Activated T-helper 2 cell treated with anti-CD3 and anti-CD28 coated beads, Interferon-gamma antibody, Interleukin-2, Interleukin-4, amounts not matched to agents 10 μg/mL and 5 μg/mL and 100 μg/mL, durations not matched to agents 14 hours and 24 hours and 36 hours (primary cell): ENCODE measurements at regions not wholly inside any gene's neighbourhood (a gene's known extent, or its start where the extent isn't known, plus 50 kb on each side); places are given as distances from the start of the nearest gene placed in this dataset.

ENCODE experiments used
- DNase-seq: peaks from one replicate; pipeline ENCODE4 v3.0.0; 2021; ENCODE audit warnings: low spot score
- H3K27ac Mint-ChIP-seq: one replicate; pipeline ENCODE4 v1.8.0; 2021; ENCODE audit warnings: mixed read lengths
- H3K27me3 Mint-ChIP-seq: one replicate; pipeline ENCODE4 v1.8.0; 2021; ENCODE audit warnings: low read depth, mixed read lengths
- H3K36me3 Mint-ChIP-seq: one replicate; pipeline ENCODE4 v1.8.0; 2021; ENCODE audit warnings: low read depth, mixed read lengths
- H3K4me1 Mint-ChIP-seq: one replicate; pipeline ENCODE4 v1.8.0; 2021; ENCODE audit warnings: low read depth, mixed read lengths
- H3K4me3 Mint-ChIP-seq: one replicate; pipeline ENCODE4 v1.8.0; 2021; ENCODE audit warnings: low read depth, mild to moderate bottlenecking, moderate library complexity, mixed read lengths
- H3K9me3 Mint-ChIP-seq: one replicate; pipeline ENCODE4 v1.8.0; 2021; ENCODE audit warnings: mixed read lengths
- intact Hi-C: fragments of 100-400 bp; cut with micrococcal nuclease; formaldehyde crosslinking; loops from one replicate; pipeline ENCODE4 v1.15.1; 2023

DNA sequence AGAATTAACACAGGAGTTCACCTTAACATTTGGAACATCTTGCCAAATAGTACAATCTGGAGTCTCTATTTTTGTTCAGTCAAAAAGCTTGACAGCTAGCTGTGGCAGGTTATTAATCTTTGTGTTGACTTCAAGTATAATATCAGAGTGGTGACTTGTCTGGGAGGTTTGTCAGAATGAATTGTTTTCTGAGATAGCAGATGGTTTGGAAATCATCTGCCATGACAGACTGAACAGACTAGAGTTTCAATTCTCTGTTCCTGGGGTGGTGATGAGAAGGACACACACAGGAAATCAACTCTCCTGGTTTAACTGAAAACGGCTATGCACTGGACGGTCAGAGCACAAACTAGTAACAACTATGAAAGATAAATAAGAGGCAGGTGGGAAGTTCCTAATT is 203.3 kb upstream of the EMCN start:
- no peak for DNase-seq
- no peaks in the 10 kb centered on the region for H3K4me1 Mint-ChIP-seq
- H3K27me3 Mint-ChIP-seq = no peaks in the 10 kb centered on the region
- H3K4me3 Mint-ChIP-seq = no peak overlapping the region
- H3K36me3 Mint-ChIP-seq = no peaks in the 10 kb centered on the region
- intact Hi-C loops = no loop called here
- H3K9me3 Mint-ChIP-seq = no peaks in the 10 kb centered on the region
- H3K27ac Mint-ChIP-seq = no peak overlapping the region

DNA sequence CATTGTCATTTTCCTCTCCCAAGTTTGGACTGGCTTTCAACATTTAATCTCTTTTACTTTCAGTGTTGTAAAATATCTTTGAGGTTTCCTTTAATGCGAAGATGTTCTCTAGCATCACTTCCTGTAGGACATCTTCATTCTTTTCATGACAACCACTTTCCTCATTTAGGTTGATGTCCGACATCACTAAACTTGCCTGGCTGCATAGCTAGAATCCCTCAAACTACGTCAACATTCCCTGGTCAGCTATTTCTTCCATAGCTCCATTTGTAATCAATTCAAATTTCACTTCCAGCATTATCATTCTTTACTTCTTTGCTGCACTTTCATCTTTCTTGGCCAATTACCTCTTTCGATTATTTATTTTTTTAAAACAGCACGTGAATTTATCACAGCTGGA is 198.6 kb upstream of the EMCN start:
- H3K27me3 Mint-ChIP-seq = no peaks in the 10 kb centered on the region
- H3K9me3 Mint-ChIP-seq = peaks cover 4% of the 10 kb centered on the region
- no peak overlapping the region for H3K4me3 Mint-ChIP-seq
- H3K27ac Mint-ChIP-seq = no peak overlapping the region
- H3K4me1 Mint-ChIP-seq = no peaks in the 10 kb centered on the region
- no peaks in the 10 kb centered on the region for H3K36me3 Mint-ChIP-seq
- DNase-seq = no peak
- intact Hi-C loops = no loop called here

DNA sequence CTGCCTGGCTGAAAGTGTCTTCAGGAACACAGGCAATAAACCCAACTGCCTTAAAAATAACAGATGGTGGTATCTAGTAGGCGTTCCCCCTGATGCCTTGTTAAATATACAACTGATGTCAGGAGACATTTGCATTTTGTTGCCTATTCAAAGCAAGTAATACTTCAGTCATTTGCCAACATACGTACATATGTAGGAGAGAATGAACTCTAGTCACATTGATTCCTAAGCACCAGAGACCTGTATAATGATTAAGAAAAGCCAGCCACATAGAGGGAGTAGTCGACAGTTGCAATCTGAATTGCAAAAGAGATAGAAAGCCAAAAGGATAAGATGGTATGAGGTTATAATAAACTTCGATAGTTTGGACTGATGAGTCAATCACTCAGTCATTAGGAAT is 191.0 kb upstream of the EMCN start:
- H3K4me1 Mint-ChIP-seq = no peaks in the 10 kb centered on the region
- no peak overlapping the region for H3K27ac Mint-ChIP-seq
- H3K4me3 Mint-ChIP-seq = no peak overlapping the region
- intact Hi-C loops = no loop called here
- no peaks in the 10 kb centered on the region for H3K27me3 Mint-ChIP-seq
- H3K36me3 Mint-ChIP-seq = no peaks in the 10 kb centered on the region
- DNase-seq = no peak
- no peaks in the 10 kb centered on the region for H3K9me3 Mint-ChIP-seq

DNA sequence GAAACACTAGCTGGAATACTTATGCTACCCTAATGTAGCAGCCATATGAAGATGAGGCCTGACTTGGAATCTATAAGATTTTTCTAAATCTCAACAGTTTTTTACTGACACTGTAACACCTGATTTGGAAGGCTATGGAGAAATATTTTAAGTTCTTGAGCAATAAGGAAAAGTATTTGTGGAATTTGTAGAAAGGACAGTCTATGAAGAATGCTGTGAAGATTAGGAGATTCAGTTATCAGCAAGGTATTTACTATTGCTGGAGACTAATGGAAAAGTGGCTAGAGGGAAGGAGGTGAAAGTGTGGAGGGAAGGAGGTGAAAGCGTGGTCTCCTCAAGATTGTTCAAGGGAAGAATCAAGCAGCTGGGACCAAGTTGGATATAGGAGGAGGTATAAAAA is 190.0 kb upstream of the EMCN start:
- intact Hi-C loops = no loop called here
- H3K4me1 Mint-ChIP-seq = no peaks in the 10 kb centered on the region
- H3K36me3 Mint-ChIP-seq = no peaks in the 10 kb centered on the region
- H3K9me3 Mint-ChIP-seq = no peaks in the 10 kb centered on the region
- no peaks in the 10 kb centered on the region for H3K27me3 Mint-ChIP-seq
- DNase-seq = no peak
- no peak overlapping the region for H3K27ac Mint-ChIP-seq
- H3K4me3 Mint-ChIP-seq = no peak overlapping the region

DNA sequence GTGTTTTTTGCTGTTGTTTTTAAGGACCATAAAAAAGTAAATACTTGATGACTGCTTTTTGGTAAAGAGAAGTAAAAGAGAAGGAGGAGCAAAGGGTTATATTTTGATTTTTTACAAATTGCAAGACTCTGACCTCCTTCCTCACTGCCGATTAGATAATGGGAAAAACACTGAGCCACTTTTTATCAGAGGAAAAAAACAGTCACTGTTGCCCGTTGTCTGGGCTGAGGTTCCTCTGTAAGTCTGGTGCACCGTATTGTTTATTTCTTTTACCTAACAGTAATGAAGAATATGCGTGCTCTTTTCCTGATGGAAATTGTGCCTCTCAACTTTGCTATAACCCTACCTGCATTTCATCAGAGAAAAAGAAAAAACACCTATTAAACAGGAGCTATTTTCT is 178.7 kb upstream of the EMCN start:
- DNase-seq = no peak
- H3K4me1 Mint-ChIP-seq = no peaks in the 10 kb centered on the region
- peaks cover 3% of the 10 kb centered on the region for H3K27me3 Mint-ChIP-seq
- no peaks in the 10 kb centered on the region for H3K9me3 Mint-ChIP-seq
- H3K4me3 Mint-ChIP-seq = no peak overlapping the region
- no peaks in the 10 kb centered on the region for H3K36me3 Mint-ChIP-seq
- intact Hi-C loops = no loop called here
- H3K27ac Mint-ChIP-seq = no peak overlapping the region

DNA sequence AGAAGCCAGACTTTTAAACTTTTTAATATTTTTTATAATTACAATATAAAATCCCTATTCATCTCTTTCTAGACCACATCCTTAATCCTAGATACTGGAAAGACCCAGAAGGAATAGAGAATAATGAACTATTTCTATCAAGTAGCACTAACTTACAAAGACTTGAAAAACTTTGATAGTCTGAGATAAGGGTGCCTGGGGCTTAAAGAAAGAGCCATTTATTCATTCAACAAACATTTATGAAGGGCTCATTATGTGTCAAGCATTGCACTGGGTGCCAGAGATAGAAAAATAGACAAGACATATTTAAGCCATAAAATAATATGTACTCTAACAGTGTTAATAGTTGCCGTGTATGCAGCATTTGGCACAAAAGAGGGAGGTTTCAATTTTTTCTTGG is 178.0 kb upstream of the EMCN start:
- DNase-seq = no peak
- intact Hi-C loops = no loop called here
- Mint-ChIP-seq H3K4me1 (no peaks in the 10 kb centered on the region), H3K4me3 (no peak overlapping the region), H3K27me3 (peaks cover 3% of the 10 kb centered on the region), H3K27ac (no peak overlapping the region), H3K9me3 (no peaks in the 10 kb centered on the region), H3K36me3 (no peaks in the 10 kb centered on the region)

DNA sequence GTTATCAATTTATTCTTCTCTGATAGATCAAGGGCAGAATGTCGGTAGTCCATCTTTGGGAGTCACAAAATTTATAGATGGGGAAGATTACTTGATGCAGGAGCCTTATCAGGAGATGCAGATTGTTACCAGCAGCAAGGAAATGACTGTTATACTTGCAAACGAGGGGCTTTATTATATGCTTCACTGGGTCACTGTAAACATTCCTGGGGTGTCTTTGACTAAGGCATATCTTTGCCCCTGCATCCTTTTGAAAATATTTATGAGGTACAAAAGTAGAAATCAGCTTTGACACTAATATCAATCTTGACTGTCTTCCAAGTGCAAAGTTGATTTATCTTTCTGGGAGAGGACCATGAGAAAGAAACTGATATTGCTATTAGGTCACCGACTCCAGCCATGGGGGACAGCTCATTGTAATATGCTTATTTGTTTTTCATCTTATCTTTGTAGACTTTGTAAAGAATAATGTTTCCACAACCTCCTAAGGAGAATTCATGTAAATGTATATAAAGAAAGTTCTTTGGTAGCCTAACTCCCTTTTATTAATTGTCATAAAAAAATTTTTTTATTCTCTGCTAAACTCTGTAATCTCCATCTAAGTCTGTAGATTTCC is 177.3 kb upstream of the EMCN start:
- Mint-ChIP-seq H3K27ac (no peak overlapping the region), H3K4me3 (no peak overlapping the region), H3K36me3 (no peaks in the 10 kb centered on the region), H3K4me1 (no peaks in the 10 kb centered on the region), H3K9me3 (no peaks in the 10 kb centered on the region), H3K27me3 (peaks cover 3% of the 10 kb centered on the region)
- intact Hi-C loops = no loop called here
- no peak for DNase-seq

DNA sequence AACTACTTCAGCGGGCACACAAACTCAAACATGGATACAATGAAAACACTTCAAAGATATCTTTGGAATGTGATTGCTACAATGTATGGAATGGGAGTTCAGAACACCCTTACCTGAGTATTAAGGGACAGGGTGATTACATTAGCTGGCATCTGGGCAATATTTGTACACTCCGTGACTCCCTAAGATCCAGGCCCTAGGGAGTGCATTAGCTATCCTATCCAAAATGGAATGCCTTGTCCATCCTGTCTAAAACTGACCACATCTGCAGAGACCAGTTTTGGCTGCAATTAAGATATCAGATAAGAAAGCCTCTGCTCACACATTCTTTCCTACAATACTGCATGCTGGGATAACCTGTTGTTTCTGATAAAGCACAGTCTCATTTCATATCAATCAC is 176.6 kb upstream of the EMCN start:
- Mint-ChIP-seq H3K4me1 (no peaks in the 10 kb centered on the region), H3K27ac (no peak overlapping the region), H3K9me3 (no peaks in the 10 kb centered on the region), H3K36me3 (no peaks in the 10 kb centered on the region), H3K4me3 (no peak overlapping the region), H3K27me3 (peaks cover 3% of the 10 kb centered on the region)
- no peak for DNase-seq
- intact Hi-C loops = no loop called here

DNA sequence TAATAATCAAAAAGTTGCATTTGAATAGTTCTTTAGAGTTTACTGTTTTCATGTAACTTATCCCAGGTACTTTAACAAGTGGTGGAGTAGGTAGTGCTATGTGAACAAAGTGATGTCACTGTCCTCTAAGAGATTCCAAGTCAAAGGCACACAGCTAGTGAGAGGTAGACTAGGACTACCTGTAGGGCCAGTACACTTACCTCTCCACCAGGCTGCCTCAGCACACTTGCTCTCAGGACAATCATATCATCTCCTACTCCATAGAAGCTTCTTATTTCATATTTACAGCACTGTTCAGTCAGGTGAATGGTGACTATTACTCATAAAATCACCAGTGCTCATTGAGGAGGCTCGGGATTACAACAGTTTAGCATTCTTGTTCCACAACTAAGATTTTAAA is 173.0 kb upstream of the EMCN start:
- Mint-ChIP-seq H3K4me1 (no peaks in the 10 kb centered on the region), H3K27ac (no peak overlapping the region), H3K9me3 (no peaks in the 10 kb centered on the region), H3K27me3 (no peaks in the 10 kb centered on the region), H3K4me3 (no peak overlapping the region), H3K36me3 (no peaks in the 10 kb centered on the region)
- intact Hi-C loops = no loop called here
- DNase-seq = no peak

DNA sequence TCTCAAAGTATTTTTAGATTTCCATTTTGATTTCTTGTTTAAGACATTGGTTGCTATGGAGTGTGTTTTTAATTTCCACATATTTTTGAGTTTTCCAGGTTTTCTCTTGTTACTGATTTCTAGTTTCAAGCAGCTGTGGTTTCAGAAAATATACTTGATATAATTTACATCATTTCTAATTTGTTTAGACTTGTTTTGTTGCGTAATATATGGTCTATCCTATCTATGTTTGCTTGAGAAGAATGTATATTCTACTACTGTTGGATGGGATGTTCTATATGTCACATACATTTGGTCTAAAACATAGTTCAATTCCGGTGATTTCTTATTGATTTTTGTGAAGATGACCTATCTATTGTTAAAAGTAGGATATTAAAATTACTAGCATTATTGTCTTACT is 170.5 kb upstream of the EMCN start:
- no peak for DNase-seq
- intact Hi-C loops = no loop called here
- Mint-ChIP-seq H3K9me3 (no peaks in the 10 kb centered on the region), H3K4me3 (no peak overlapping the region), H3K27ac (no peak overlapping the region), H3K27me3 (no peaks in the 10 kb centered on the region), H3K36me3 (no peaks in the 10 kb centered on the region), H3K4me1 (no peaks in the 10 kb centered on the region)

DNA sequence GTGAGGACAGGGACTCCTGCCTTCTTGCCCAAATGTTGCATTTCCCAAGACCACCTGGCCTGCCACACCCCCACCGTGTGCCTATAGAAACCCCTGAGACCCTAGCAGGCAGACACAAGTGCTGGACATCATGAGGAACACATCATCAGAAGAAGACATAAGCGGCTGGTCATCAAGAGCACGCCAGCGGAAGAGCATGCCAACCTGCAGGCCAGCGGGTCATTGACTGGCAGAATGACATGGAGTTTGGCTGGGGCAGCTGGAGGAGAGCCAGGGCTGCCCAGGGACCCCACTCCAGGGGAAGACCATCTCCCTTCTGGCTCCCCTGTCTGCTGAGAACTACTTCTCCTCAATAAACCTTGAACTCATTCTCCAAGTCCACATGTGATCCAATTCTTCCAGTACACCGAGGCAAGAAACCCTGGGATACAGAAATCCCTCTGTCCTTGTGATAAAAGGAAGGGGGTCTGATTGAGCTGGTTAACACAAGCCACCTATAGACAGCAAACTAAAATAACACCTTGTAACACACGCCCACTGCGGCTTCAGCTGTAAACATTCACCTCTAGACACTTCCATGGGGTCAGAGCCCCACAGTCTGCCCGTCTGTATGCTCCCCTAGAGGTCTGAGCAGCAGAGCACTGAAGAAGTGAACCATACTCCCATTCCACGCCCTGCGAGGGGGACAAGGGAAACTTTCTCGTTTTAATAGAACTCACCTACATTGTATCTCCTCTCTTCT is 164.8 kb upstream of the EMCN start:
- no peaks in the 10 kb centered on the region for H3K36me3 Mint-ChIP-seq
- intact Hi-C loops = no loop called here
- no peak for DNase-seq
- H3K4me3 Mint-ChIP-seq = no peak overlapping the region
- no peak overlapping the region for H3K27ac Mint-ChIP-seq
- H3K27me3 Mint-ChIP-seq = no peaks in the 10 kb centered on the region
- H3K4me1 Mint-ChIP-seq = no peaks in the 10 kb centered on the region
- H3K9me3 Mint-ChIP-seq = no peaks in the 10 kb centered on the region

DNA sequence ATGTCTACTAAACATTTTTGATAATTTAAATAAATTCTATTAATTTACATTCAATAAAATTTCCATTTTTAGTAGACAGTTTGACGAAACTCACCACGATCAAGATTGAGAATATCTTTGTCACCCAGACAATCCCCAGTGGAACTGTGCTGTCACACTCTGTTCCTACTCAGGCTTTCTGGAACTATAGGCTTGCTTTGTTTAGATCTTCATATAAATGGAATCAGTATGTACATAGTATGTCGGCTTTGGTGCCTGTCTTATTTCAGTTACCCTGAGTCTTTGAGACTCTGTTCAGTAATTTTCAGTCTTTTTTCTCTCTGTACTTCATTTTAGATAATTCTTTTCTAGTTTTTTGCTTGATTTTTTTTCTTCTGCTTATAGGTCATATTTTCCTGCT is 163.5 kb upstream of the EMCN start:
- Mint-ChIP-seq H3K27ac (no peak overlapping the region), H3K36me3 (no peaks in the 10 kb centered on the region), H3K27me3 (no peaks in the 10 kb centered on the region), H3K4me1 (no peaks in the 10 kb centered on the region), H3K9me3 (no peaks in the 10 kb centered on the region), H3K4me3 (no peak overlapping the region)
- no peak for DNase-seq
- intact Hi-C loops = no loop called here

DNA sequence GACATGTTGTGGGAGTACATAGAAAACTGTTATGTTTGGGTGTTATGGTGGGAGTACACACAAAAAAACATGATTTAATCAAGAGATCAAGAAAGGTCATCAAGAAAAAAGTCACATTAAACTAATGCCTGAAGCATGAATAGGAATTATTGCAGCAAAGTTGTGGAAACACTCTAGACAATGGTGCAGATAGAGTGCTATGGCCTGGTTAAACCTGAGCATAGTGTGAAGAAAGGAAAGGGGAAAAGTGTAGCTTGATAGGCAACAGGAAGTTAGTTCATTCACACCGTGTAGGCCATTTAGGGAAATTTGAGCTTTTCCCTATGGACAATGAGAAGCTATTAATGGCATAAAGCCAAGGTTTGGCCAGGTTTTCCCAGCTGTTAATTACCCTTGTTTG is 162.1 kb upstream of the EMCN start:
- H3K27ac Mint-ChIP-seq = no peak overlapping the region
- intact Hi-C loops = no loop called here
- H3K36me3 Mint-ChIP-seq = no peaks in the 10 kb centered on the region
- H3K9me3 Mint-ChIP-seq = no peaks in the 10 kb centered on the region
- DNase-seq = no peak
- H3K27me3 Mint-ChIP-seq = no peaks in the 10 kb centered on the region
- H3K4me1 Mint-ChIP-seq = no peaks in the 10 kb centered on the region
- H3K4me3 Mint-ChIP-seq = no peak overlapping the region

DNA sequence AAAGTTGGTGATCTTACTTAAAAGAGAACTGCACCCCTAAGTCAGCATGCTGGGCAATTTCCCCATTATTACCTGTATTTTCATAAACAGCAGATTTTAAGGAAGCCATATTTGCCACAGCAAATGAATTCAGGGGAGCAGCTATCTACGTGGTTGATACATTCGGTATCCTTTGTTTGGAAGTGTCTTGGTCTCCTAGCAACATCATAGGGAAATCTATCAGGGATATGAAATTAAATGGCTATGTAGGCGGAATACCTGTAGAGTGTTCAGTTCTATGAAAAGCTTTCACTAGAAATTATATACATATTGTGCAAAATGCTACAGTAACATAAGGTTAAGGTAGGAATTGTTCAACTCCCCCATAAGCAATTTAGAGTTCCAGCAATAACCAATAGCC is 157.2 kb upstream of the EMCN start:
- Mint-ChIP-seq H3K4me3 (no peak overlapping the region), H3K4me1 (no peaks in the 10 kb centered on the region), H3K27ac (no peak overlapping the region), H3K9me3 (no peaks in the 10 kb centered on the region), H3K36me3 (no peaks in the 10 kb centered on the region), H3K27me3 (no peaks in the 10 kb centered on the region)
- intact Hi-C loops = no loop called here
- no peak for DNase-seq
